Neuronal stem cell (in vitro differentiated cells): ENCODE measurements at regions not wholly inside any gene's neighbourhood (a gene's known extent, or its start where the extent isn't known, plus 50 kb on each side); places are given as distances from the start of the nearest gene placed in this dataset.

ENCODE experiments used
- DNase-seq: peaks from one replicate; pipeline ENCODE4 v3.0.0-alpha.2; 2013; ENCODE audit warnings: low spot score
- H2AFZ ChIP-seq: one replicate; pipeline ENCODE4 v1.6.1; 2013; ENCODE audit warnings: mild to moderate bottlenecking, low read length, inconsistent platforms
- H2AK5ac ChIP-seq: 2 replicates; pipeline ENCODE4 v1.6.1; 2013; ENCODE audit warnings: low read depth, mild to moderate bottlenecking, inconsistent platforms, low read length, moderate library complexity, mixed read lengths
- H2BK120ac ChIP-seq: 2 replicates; pipeline ENCODE4 v1.6.1; 2013; ENCODE audit warnings: low read depth, mild to moderate bottlenecking, inconsistent platforms, low read length, moderate library complexity, mixed read lengths
- H2BK12ac ChIP-seq: one replicate; pipeline ENCODE4 v1.6.1; 2013; ENCODE audit warnings: low read length, inconsistent platforms
- H2BK15ac ChIP-seq: 2 replicates; pipeline ENCODE4 v1.6.1; 2013; ENCODE audit warnings: mild to moderate bottlenecking, low read length, inconsistent platforms, mixed read lengths
- H2BK5ac ChIP-seq: one replicate; pipeline ENCODE4 v1.6.1; 2013; ENCODE audit warnings: inconsistent platforms, mild to moderate bottlenecking, low read length, moderate library complexity
- H3K14ac ChIP-seq: one replicate; pipeline ENCODE4 v1.6.1; 2013; ENCODE audit warnings: low read length, inconsistent platforms
- H3K18ac ChIP-seq: 2 replicates; pipeline ENCODE4 v1.6.1; 2013; ENCODE audit warnings: low read length, inconsistent platforms
- H3K23ac ChIP-seq: 2 replicates; pipeline ENCODE4 v1.6.1; 2013; ENCODE audit warnings: low read depth, mild to moderate bottlenecking, mixed read lengths, low read length, inconsistent platforms; ENCODE audit not compliant: poor library complexity
- H3K27ac ChIP-seq: replicated peaks from 3 replicates; pipeline ENCODE4 v1.5.1; 2013; ENCODE audit warnings: low read length, inconsistent platforms
- H3K27me3 ChIP-seq, 3 experiments: 2 replicates each; pipeline ENCODE4 v1.6.1; 2013; ENCODE audit warnings: low read length in 3 of 3, mild to moderate bottlenecking in 2 of 3, inconsistent platforms in 1 of 3, low read depth in 1 of 3, mixed read lengths in 1 of 3, moderate library complexity in 1 of 3; ENCODE audit not compliant: control insufficient read depth in 3 of 3, insufficient read depth in 3 of 3
- H3K36me3 ChIP-seq, 2 donors: replicated peaks in 1 of 2; 2 replicates each; pipeline ENCODE4 v1.6.1; 2013; ENCODE audit warnings: low read length in 2 of 2; ENCODE audit not compliant: control insufficient read depth in 2 of 2, insufficient read depth in 2 of 2
- H3K4ac ChIP-seq: 2 replicates; pipeline ENCODE4 v1.6.1; 2013; ENCODE audit warnings: inconsistent platforms, mild to moderate bottlenecking, low read length, moderate library complexity
- H3K4me1 ChIP-seq, 2 donors: 1 replicate in 1 of 2; 2 replicates in 1 of 2; pipeline ENCODE4 v1.6.1; 2013; ENCODE audit warnings: low read length in 2 of 2, low read depth in 1 of 2; ENCODE audit not compliant: control insufficient read depth in 2 of 2, insufficient read depth in 1 of 2
- H3K4me2 ChIP-seq: one replicate; pipeline ENCODE4 v1.6.1; 2013; ENCODE audit warnings: mild to moderate bottlenecking, low read length, inconsistent platforms; ENCODE audit not compliant: insufficient read depth, poor library complexity, severe bottlenecking
- H3K4me3 ChIP-seq, 2 donors: 2 replicates each; pipeline ENCODE4 v1.5.1; 2013; ENCODE audit warnings: low read length in 2 of 2, mild to moderate bottlenecking in 2 of 2, inconsistent platforms in 1 of 2, moderate library complexity in 1 of 2
- H3K79me1 ChIP-seq: one replicate; pipeline ENCODE4 v1.6.1; 2013; ENCODE audit warnings: low read depth, mild to moderate bottlenecking, inconsistent platforms, low read length, moderate library complexity
- H3K9ac ChIP-seq: one replicate; pipeline ENCODE4 v1.6.1; 2013; ENCODE audit warnings: mild to moderate bottlenecking, low read depth, low read length, inconsistent platforms; ENCODE audit not compliant: poor library complexity
- H3K9me3 ChIP-seq, 2 donors: replicated peaks in 1 of 2; 2 replicates each; pipeline versions ENCODE3 to v1.6.1; 2013; ENCODE audit warnings: low read length in 2 of 2, mild to moderate bottlenecking in 2 of 2, inconsistent platforms in 1 of 2, low read depth in 1 of 2, mixed read lengths in 1 of 2, moderate library complexity in 1 of 2; ENCODE audit not compliant: control insufficient read depth in 2 of 2, insufficient read depth in 1 of 2
- H4K8ac ChIP-seq: one replicate; pipeline ENCODE4 v1.6.1; 2013; ENCODE audit warnings: low read depth, mild to moderate bottlenecking, inconsistent platforms, low read length, moderate library complexity
- H4K91ac ChIP-seq: one replicate; pipeline ENCODE4 v1.6.1; 2013; ENCODE audit warnings: low read length, low read depth, mild to moderate bottlenecking, inconsistent platforms; ENCODE audit not compliant: poor library complexity
- WGBS, 2 donors: extraction: QIAGEN DNeasy Blood & Tissue Kit; methylation state at CpG; one replicate each; pipeline ENCODE4 v1.1.7; 2013; ENCODE audit warnings: missing lambda C conversion rate in 2 of 2, mixed read lengths in 1 of 2; ENCODE audit not compliant: insufficient read length in 2 of 2, insufficient replicate concordance in 1 of 2; ENCODE audit errors: extremely low coverage in 2 of 2; 5-methylcytosine and 5-hydroxymethylcytosine counted together

GRCh38 chr9:3018691-3019230 is 174.9 kb upstream of the PUM3 start:
- no peak overlapping the region for H2BK15ac ChIP-seq
- H3K9me3 ChIP-seq = no peaks in the 10 kb centered on the region
- no peak overlapping the region for H2BK120ac ChIP-seq
- no peak overlapping the region for H3K14ac ChIP-seq
- H3K36me3 ChIP-seq = no peaks in the 10 kb centered on the region
- no peak overlapping the region for H2BK5ac ChIP-seq
- H3K4me1 ChIP-seq = no peaks in the 10 kb centered on the region
- no peak for DNase-seq
- H2AFZ ChIP-seq = no peak overlapping the region
- no peak overlapping the region for H4K8ac ChIP-seq
- no peak overlapping the region for H3K4me2 ChIP-seq
- H3K9ac ChIP-seq = no peak overlapping the region
- no peak overlapping the region for H4K91ac ChIP-seq
- H3K27me3 ChIP-seq = peaks cover 0 to 2% (median 0%) of the 10 kb centered on the region in 3 experiments
- no peak overlapping the region for H3K18ac ChIP-seq
- no peak overlapping the region for H3K23ac ChIP-seq
- no peak overlapping the region for H3K27ac ChIP-seq
- no peak overlapping the region for H2AK5ac ChIP-seq
- no peak overlapping the region for H3K4ac ChIP-seq
- H2BK12ac ChIP-seq = no peak overlapping the region
- WGBS, 2 donors = no CpG with 5 or more reads among the region's 5 CpGs
- H3K4me3 ChIP-seq = no peak overlapping the region
- no peaks in the 10 kb centered on the region for H3K79me1 ChIP-seq

GRCh38 chr9:3018071-3018470 is 174.2 kb upstream of the PUM3 start:
- Histone ChIP-seq H4K91ac (no peak overlapping the region), H3K36me3 (no peaks in the 10 kb centered on the region), H2BK5ac (no peak overlapping the region), H2BK15ac (no peak overlapping the region), H3K9ac (no peak overlapping the region), H2BK12ac (no peak overlapping the region), H3K14ac (no peak overlapping the region), H3K27ac (no peak overlapping the region), H3K27me3 (peaks cover 0 to 2% (median 0%) of the 10 kb centered on the region in 3 experiments), H2AFZ (no peak overlapping the region), H2AK5ac (no peak overlapping the region), H3K4me1 (no peaks in the 10 kb centered on the region), H3K4me2 (no peak overlapping the region), H4K8ac (no peak overlapping the region), H3K79me1 (no peaks in the 10 kb centered on the region), H3K4ac (no peak overlapping the region), H3K18ac (no peak overlapping the region), H3K9me3 (no peaks in the 10 kb centered on the region), H3K23ac (no peak overlapping the region), H2BK120ac (no peak overlapping the region), H3K4me3 (no peak overlapping the region)
- DNase-seq = no peak
- no CpG with 5 or more reads among the region's 2 CpGs for WGBS, 2 donors

GRCh38 chr9:3014178-3014577 is 170.3 kb upstream of the PUM3 start:
- no CpG with 5 or more reads among the region's 3 CpGs for WGBS, 2 donors
- no peak overlapping the region for H3K27ac ChIP-seq

GRCh38 chr9:3012842-3013241 is 168.9 kb upstream of the PUM3 start:
- H2BK120ac ChIP-seq = no peak overlapping the region
- H3K4me2 ChIP-seq = no peak overlapping the region
- no peak overlapping the region for H4K91ac ChIP-seq
- no peak overlapping the region for H2BK12ac ChIP-seq
- H3K14ac ChIP-seq = no peak overlapping the region
- no peak overlapping the region for H3K23ac ChIP-seq
- H3K18ac ChIP-seq = no peak overlapping the region
- H2AK5ac ChIP-seq = no peak overlapping the region
- no CpG with 5 or more reads among the region's 5 CpGs for WGBS, 2 donors
- H2AFZ ChIP-seq = no peak overlapping the region
- H4K8ac ChIP-seq = no peak overlapping the region
- H2BK15ac ChIP-seq = no peak overlapping the region
- no peaks in the 10 kb centered on the region for H3K9me3 ChIP-seq
- H3K79me1 ChIP-seq = no peaks in the 10 kb centered on the region
- no peak overlapping the region for H3K27ac ChIP-seq
- no peak overlapping the region for H3K4ac ChIP-seq
- no peaks in the 10 kb centered on the region for H3K4me1 ChIP-seq
- H3K9ac ChIP-seq = no peak overlapping the region
- no peak for DNase-seq
- no peak overlapping the region for H3K4me3 ChIP-seq
- H3K27me3 ChIP-seq = no peaks in the 10 kb centered on the region
- no peaks in the 10 kb centered on the region for H3K36me3 ChIP-seq
- H2BK5ac ChIP-seq = no peak overlapping the region

More at GRCh38 chr9:3014178-3014577, 170.3 kb upstream of the PUM3 start:
- H3K79me1 ChIP-seq = no peaks in the 10 kb centered on the region
- H4K91ac ChIP-seq = no peak overlapping the region
- no peak overlapping the region for H3K14ac ChIP-seq
- no peak overlapping the region for H3K18ac ChIP-seq
- no peak overlapping the region for H2BK12ac ChIP-seq
- H2AK5ac ChIP-seq = no peak overlapping the region
- H3K4ac ChIP-seq = no peak overlapping the region
- no peaks in the 10 kb centered on the region for H3K36me3 ChIP-seq
- no peak overlapping the region for H2BK5ac ChIP-seq
- H2AFZ ChIP-seq = no peak overlapping the region
- H2BK15ac ChIP-seq = no peak overlapping the region
- H3K23ac ChIP-seq = no peak overlapping the region
- no peak overlapping the region for H3K4me2 ChIP-seq
- H3K4me1 ChIP-seq = no peaks in the 10 kb centered on the region
- no peak overlapping the region for H3K9ac ChIP-seq
- no peak overlapping the region for H3K4me3 ChIP-seq
- no peak for DNase-seq
- no peaks in the 10 kb centered on the region for H3K9me3 ChIP-seq
- no peak overlapping the region for H4K8ac ChIP-seq
- H2BK120ac ChIP-seq = no peak overlapping the region
- no peaks in the 10 kb centered on the region for H3K27me3 ChIP-seq
